Panc1 (cell line): ENCODE measurements at regions not wholly inside any gene's neighbourhood (a gene's known extent, or its start where the extent isn't known, plus 50 kb on each side); places are given as distances from the start of the nearest gene placed in this dataset.

Experiments
- POLR2AphosphoS5 ChIP-seq: IDR thresholded peaks from 2 replicates; pipeline ENCODE4 v1.6.1; 2012; ENCODE audit warnings: mild to moderate bottlenecking, low read depth, low read length, moderate library complexity
- SIN3A ChIP-seq: IDR thresholded peaks from 2 replicates; pipeline ENCODE4 v1.6.1; 2012; ENCODE audit warnings: low read depth, mild to moderate bottlenecking, low read length, moderate library complexity, borderline replicate concordance; ENCODE audit not compliant: insufficient read depth
- TCF7L2 ChIP-seq: IDR thresholded peaks from 2 replicates; pipeline ENCODE4 v1.6.1; 2011; ENCODE audit warnings: mild to moderate bottlenecking, low read depth, low read length, inconsistent platforms
- TF ChIP-seq, protein P1 (sequence below): fragments of 450-650 bp; IDR thresholded peaks from 2 replicates; pipeline ENCODE4 v1.5.1; 2017; ENCODE audit warnings: mild to moderate bottlenecking
- TF ChIP-seq, protein P2 (sequence below), 2 experiments: IDR thresholded peaks; 2 replicates each; pipeline ENCODE4 v1.6.1; 2011 to 2012; ENCODE audit warnings: low read depth in 2 of 2, control low read depth in 1 of 2, low read length in 1 of 2, mild to moderate bottlenecking in 1 of 2, moderate library complexity in 1 of 2; ENCODE audit not compliant: insufficient read depth in 1 of 2

DNA sequence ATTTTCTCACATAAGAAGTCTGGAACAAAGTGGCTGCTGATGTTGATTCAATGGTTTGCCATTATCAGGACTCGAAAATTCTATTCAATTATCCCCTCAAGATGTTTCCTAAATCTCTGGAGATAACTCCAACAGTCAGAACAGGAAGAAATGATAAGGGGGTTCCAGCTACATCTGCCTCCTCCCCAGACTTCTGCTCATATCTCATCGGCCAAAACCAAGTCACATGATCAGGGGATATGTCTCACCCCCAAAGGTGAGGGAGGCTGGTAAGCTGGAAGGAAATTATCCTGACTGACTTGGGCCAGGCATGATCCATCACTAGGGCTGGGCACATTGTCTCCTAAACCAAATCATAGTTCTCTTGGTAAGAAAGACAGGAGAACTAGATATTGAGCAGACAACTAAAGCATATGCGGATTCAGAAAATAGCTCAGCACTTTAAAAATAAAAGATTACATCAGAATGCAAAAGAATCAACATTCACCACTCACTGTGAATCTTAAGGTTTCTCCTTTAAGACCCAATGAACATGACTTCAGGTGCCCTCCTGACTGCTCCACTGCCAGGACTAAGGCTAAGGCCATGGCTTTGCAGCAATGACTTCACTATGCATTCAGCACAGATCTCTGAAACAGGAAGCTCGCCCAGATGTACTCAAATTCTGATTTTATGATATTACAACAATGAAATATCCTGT, 306.3 kb downstream of the ENC1 start:
- TF ChIP-seq, protein P1, sequence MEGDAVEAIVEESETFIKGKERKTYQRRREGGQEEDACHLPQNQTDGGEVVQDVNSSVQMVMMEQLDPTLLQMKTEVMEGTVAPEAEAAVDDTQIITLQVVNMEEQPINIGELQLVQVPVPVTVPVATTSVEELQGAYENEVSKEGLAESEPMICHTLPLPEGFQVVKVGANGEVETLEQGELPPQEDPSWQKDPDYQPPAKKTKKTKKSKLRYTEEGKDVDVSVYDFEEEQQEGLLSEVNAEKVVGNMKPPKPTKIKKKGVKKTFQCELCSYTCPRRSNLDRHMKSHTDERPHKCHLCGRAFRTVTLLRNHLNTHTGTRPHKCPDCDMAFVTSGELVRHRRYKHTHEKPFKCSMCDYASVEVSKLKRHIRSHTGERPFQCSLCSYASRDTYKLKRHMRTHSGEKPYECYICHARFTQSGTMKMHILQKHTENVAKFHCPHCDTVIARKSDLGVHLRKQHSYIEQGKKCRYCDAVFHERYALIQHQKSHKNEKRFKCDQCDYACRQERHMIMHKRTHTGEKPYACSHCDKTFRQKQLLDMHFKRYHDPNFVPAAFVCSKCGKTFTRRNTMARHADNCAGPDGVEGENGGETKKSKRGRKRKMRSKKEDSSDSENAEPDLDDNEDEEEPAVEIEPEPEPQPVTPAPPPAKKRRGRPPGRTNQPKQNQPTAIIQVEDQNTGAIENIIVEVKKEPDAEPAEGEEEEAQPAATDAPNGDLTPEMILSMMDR, result no peak
- TF ChIP-seq POLR2AphosphoS5, result no peak
- TF ChIP-seq TCF7L2, result no peak
- TF ChIP-seq, protein P2, sequence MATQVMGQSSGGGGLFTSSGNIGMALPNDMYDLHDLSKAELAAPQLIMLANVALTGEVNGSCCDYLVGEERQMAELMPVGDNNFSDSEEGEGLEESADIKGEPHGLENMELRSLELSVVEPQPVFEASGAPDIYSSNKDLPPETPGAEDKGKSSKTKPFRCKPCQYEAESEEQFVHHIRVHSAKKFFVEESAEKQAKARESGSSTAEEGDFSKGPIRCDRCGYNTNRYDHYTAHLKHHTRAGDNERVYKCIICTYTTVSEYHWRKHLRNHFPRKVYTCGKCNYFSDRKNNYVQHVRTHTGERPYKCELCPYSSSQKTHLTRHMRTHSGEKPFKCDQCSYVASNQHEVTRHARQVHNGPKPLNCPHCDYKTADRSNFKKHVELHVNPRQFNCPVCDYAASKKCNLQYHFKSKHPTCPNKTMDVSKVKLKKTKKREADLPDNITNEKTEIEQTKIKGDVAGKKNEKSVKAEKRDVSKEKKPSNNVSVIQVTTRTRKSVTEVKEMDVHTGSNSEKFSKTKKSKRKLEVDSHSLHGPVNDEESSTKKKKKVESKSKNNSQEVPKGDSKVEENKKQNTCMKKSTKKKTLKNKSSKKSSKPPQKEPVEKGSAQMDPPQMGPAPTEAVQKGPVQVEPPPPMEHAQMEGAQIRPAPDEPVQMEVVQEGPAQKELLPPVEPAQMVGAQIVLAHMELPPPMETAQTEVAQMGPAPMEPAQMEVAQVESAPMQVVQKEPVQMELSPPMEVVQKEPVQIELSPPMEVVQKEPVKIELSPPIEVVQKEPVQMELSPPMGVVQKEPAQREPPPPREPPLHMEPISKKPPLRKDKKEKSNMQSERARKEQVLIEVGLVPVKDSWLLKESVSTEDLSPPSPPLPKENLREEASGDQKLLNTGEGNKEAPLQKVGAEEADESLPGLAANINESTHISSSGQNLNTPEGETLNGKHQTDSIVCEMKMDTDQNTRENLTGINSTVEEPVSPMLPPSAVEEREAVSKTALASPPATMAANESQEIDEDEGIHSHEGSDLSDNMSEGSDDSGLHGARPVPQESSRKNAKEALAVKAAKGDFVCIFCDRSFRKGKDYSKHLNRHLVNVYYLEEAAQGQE (IDR thresholded peaks at IDR 0.05; ENCODE audit: insufficient read depth in 1 of 2, low read depth in 2 of 2, low read length in 1 of 2), result no peak
- TF ChIP-seq SIN3A, result no peak
